ENCODE measurements at regions not wholly inside any gene's neighbourhood (a gene's known extent, or its start where the extent isn't known, plus 50 kb on each side); places are given as distances from the start of the nearest gene placed in this dataset.
"Not testable (repeated sequence)": the region's sequence is repeated elsewhere in the genome, so short reads cannot be mapped to it uniquely, and the experiment has no call there.

DNA sequence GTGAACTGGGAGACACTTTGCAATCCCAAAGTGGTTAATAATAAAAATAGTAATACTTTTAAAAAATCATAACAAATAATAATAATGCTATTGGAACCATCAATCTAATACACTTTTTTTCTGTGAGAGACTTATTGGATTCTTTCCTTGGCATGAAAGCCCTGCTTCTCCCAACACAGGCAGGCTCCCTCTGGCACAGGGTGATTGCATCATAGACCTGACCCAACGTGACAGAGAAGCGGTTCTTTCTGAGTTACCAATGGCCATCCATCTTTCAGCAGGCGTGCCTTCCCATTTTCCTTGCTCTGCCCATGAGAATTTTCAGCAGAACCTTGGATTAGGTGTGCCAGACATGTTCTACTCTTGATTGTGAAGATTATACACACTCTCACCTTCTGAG, 242.6 kb upstream of the PLGLB2 start:
- not testable (repeated sequence) for DNase-seq (ENCODE audit: low read depth in 1 of 2, low spot score in 1 of 2)

DNA sequence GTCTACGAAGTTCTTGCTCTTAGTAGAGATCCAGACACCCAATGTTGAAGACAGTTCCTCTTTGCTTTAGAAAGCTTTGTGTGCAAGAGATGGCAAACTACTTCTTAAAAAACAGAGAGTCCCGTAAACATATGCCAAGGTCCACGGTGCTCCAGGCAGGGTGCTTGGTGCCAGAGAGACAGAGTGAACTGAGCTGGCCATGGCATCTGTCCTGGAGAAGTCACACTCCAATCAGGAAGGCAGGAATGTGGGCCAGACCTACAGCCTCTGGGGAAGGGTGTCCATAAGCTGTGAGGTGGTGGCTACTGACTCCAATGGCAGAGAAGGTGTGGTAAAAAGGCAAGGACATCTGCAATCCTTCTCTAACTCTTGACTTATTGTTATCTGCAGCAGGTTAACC, 242.0 kb upstream of the PLGLB2 start:
- DNase-seq (ENCODE audit: low read depth in 1 of 2, low spot score in 1 of 2), result not testable (repeated sequence)

DNA sequence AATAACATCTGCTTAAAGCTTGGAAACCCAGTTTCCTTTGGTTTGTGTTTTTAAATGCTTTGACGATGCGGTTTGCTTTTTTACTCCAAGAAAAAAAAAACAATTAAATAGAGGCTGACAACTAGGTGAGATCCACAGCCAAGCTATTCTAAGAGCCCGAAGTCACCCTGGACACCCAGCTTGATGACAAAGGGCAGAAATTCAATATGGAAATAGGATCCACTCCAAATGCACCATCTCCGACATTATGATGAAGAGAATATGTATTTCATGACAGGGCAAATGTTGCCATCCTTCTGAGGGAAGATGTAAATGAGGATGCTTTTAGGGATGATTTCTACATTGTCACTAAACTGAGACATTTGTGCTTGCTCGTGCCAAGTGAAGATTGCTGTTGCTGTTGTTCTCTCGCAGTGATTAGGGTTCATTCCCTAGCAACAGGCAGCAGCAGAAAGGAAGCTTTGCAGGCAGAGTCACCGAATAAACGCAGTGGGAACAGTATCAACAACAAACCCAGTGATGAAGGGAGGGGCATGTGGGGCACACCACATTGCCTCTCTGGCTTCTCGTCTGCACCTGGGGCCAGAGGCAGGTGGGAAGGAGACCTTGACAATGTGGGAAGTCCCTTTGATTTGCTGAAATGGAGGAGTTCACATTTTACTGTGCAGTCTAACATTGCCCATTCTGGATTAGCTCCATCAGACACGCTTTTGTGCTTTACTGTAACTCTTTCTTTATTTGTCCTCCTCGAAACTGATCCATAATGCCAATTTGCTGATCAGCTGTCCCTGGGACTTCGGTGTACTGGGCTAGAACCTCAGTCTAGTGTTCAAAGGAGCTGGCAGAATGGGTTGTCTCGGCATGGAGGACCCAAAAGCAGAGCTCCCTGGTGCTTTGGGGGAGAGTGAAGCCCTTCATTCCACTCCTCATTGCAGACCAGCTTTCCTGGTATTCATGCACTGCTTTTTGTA, 240.2 kb upstream of the PLGLB2 start:
- DNase-seq (ENCODE audit: low read depth in 1 of 2, low spot score in 1 of 2), result not testable (repeated sequence)

DNA sequence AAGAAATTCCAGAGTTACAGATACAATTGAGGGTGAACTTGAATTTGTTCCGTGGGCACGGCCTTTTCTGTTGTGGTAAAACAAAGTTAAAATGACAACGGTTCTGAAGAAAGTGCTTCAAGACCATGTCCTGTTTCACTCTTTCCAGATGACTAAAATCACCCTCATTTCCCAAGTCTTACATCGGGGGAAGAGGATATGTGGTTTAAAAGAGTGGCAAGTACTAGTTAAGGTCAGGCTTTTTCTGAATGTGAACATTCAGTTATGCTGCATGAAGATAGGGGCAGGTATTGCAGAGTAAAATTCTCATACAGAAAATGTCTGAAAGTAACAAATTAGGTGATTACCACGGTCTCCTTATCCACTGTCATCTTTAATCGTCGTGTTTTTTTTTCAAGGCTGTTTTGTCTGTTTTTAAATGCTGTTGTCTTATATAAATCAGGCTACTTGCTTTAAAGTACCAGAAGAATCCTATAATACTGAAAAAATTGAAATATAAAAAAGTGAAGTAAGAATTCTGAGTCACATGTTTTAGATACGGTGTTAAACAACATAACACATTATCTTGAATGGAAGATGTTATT, 236.6 kb upstream of the PLGLB2 start:
- DNase-seq (ENCODE audit: low read depth in 1 of 2, low spot score in 1 of 2), result not testable (repeated sequence)

DNA sequence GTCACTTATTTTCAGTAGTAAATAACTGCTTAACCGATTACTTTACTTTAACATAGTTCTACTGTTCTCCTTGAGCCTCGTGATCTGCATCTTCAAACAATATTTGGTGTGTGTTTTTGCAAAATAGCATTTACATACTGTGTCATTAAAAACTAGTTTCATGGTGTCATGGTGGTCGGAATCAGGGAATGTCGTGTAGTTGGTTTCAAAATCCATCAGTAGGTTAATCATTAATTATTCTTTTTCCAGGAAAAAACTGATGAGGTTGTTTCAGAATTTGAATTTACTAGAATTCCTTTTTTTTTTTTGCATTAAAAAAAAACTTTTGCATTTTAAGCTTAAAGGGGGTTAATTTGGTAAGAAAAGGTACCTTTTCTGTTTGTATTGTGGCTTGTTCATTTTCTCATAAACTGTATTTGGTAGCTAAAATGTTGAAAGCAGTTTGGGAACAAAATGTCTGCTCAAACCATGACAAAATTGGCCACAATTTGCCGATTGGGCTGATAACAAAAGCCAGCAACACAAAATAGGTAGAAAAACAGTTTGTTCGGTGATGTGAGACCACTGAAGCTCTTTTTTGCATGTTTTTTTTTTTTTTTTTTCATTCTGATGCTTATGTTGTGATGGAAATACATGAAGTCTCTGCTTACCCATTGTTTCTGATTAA, 234.9 kb upstream of the PLGLB2 start:
- DNase-seq (ENCODE audit: low read depth in 1 of 2, low spot score in 1 of 2), result not testable (repeated sequence)

DNA sequence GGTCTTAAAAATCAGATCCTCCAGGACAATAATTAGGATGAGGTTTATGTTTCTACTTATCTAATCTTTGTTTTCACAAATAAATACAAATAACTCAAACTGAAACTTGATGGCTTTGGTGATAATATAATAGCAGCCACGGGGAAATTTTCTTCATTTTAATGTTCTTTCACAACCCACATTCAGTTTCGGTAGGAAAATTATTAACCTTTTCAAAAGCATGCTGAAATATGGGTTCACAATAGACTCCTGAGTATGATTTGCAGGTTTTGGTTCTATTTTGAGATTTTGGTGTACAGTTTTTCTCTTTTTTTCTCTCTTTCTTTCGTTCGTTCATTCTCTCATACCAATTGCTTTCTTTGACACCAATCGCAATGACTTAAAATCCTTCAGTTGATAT, 233.9 kb upstream of the PLGLB2 start:
- DNase-seq (ENCODE audit: low read depth in 1 of 2, low spot score in 1 of 2), result not testable (repeated sequence)

DNA sequence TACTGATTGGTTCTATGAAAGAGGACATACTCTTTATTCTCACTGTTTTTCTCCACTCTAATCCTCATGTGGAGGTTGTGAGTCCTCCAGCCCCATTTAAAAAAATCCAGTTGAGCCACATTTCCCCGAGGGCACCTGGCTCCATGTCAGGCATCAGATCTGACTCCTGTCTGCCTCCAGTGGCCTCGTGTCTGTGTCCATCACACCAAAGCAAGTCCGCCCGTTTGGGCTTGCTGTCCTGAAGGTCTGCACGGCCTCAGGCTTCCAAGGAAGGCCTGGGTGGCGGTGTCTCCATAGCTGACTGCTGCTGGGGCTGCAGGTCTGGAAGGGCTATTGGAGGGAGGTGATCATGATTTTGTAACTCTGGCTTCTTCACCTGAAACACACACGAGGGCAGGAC, 233.4 kb upstream of the PLGLB2 start:
- not testable (repeated sequence) for DNase-seq (ENCODE audit: low read depth in 1 of 2, low spot score in 1 of 2)

DNA sequence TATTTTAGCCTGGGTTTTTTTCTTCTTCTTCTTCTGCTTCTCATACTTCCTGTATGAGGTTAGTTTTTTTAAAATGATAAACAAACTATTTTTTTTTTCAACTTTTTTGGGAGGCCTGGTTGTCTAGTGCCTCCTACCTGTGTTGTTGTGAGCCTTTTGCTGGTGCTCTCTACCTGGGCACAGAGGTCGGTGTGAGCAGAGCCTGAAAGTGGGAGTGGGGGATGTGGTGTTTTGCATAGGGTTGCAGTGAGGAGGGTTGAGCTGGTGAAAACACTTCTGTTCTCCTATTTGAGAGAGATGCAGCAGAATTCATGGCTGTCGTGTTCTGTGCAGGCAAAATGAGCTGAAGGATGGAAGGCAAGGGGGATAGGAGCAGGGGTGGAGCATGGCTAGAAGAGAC, 232.7 kb upstream of the PLGLB2 start:
- DNase-seq (ENCODE audit: low read depth in 1 of 2, low spot score in 1 of 2), result not testable (repeated sequence)

DNA sequence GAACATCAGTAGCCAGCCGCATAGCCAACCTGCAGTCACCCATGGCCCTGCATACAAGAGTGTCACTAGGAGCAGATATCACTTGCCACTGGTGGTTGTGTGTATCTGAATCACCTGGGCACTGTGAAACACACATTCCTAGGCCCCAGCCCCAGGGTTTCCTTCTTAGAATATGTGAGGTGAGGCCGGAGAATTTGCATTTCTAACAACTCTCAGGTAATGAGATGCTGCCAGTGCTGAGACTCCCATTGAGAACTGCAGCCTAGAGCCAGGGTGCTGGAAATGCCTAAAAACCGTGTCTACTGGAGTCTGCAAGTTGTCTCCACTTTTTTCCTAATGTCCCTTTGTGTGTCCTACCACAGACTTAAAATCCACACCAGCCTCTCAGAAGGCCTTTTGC, 232.0 kb upstream of the PLGLB2 start:
- not testable (repeated sequence) for DNase-seq (ENCODE audit: low read depth in 1 of 2, low spot score in 1 of 2)

DNA sequence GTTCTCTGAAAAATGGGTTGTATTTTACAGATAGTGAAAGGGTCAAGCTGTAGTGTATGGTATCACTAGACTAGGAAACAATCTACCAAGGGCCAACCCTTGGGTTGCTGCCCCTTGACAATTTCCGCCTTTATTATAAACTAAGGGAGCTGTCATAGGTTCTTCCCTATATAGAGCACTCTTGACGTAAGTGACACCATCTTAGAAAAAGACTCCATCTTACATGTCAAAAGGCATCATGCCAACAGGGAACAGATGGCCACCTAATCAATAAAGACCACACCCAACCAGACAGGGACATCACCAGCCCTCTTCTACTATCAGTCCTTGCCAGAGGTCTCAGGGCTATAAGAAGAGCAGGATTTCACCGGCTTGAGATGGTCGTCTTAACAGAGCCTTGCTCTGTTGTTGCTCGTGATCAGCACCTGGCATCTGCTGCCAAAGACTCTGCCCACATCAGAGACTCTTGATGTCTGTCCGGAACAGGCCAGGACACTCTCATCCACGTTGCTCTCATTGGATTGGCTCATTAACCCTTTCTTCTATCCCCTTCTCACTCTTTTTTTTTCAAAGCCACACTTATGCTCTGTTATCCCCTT, 231.4 kb upstream of the PLGLB2 start:
- not testable (repeated sequence) for DNase-seq (ENCODE audit: low read depth in 1 of 2, low spot score in 1 of 2)

DNA sequence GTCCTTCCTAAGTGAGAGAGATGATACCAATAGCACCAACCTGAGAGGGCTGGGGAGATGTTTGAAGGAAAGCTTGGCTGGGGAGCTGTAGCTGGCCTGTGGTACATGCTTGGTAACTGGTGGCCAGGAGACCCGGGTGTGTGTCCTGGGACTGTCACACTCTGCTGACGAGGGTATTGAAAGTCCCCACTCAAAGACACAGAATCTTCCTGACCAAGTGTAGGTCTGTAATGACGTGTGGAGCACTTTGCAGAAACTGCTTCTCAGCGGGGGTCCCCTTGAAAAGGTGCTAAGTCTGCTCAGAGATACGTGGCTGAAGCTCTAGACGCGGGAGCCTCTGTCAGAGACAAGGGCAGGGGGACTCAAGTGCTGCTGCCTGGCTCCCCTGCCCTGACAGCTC, 230.4 kb upstream of the PLGLB2 start:
- DNase-seq (ENCODE audit: low read depth in 1 of 2, low spot score in 1 of 2), result not testable (repeated sequence)

DNA sequence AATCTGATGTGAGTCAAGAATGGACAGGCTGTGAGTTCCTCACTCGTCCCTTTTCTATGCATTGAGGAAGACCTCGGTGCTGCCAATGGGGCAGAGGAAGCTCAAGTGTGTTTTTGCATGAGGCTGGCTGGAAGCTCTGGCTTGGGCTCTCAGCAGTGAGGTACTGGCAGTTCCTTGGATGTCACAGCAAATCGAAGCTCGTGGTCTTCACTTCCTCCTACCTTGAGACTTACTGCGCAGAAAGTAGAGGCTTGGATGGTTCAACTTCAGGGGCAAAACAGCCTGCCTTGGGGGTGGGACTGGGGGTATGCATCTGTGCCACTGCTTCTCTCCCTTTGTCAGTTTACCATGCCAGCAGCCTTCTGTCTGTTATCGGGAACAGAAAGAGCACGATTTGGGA, 229.8 kb upstream of the PLGLB2 start:
- not testable (repeated sequence) for DNase-seq (ENCODE audit: low read depth in 1 of 2, low spot score in 1 of 2)

DNA sequence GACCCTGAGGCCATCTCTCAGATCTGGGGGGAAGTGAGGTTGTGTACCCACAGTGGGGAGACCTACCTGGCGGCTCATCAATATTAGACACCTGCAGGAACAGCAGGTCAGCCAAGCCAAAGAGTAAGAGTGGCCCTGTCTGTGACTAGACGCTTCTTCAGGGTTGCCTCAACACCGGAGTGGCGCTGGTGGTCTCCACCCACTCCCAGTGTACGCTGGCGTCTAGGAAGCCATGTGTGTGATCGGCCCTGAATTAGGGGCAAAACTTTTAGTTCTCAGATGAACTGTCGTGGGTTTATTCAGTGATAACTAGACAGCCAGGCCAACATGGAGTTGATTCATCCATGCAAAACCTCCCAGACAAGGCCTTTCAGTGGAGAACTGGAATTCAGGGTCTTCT, 229.3 kb upstream of the PLGLB2 start:
- not testable (repeated sequence) for DNase-seq (ENCODE audit: low read depth in 1 of 2, low spot score in 1 of 2)

DNA sequence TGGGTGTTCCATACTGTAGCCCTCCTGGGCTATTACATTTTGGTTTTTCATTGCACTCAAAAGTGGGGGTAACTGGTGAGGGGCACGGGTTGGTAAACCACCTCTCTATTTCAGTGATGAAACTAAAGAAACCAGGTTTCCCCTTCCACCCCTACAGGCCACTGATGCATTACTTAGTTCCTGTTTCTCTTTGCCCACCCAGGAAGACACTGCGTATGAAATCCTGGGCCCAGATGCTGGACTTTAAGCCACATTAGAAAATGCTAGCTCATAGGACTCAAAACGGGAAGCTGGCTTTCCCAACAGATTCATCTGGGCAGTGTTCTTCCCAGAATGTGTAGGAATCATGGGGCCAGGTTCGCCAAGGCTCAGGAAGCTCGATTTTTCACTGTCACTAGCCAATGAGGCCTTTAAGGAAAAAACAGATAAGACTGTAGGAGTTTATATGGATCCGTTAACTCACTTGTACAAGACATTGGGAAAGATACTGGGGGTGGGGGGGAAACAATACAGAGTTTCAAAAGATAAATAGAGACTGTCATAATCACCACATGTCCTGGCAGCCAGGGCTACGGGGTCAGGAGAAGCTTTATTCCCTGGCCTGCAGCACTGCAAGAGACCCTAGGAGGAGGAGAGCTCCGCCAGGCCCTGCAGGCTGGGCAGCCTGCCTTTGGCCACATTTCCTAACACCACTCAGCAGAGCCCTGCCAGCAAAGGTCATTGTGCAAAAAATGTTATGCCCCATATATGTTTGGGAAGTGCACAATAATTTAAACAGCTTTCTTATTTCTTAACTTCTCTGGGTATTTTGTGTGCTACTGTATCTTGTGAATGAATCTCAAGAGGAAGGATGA, 228.5 kb upstream of the PLGLB2 start:
- not testable (repeated sequence) for DNase-seq (ENCODE audit: low read depth in 1 of 2, low spot score in 1 of 2)

DNA sequence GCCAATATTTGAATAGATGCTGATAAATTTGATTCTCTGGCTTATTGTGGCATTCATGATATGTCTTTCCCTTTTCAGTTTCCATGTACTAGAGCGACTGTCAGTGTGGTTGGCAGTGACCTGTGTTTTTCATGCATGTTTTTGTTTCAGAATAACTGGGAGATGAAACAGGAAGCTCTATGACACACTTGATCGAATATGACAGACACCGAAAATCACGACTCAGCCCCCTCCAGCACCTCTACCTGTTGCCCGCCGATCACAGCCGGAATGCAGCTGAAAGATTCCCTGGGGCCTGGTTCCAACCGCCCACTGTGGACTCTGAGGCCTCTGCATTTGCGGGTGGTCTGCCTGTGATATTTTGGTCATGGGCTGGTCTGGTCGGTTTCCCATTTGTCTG, 226.8 kb upstream of the PLGLB2 start:
- DNase-seq (ENCODE audit: low read depth in 1 of 2, low spot score in 1 of 2), result peak in 1 of 2 donors; percentile 38

DNA sequence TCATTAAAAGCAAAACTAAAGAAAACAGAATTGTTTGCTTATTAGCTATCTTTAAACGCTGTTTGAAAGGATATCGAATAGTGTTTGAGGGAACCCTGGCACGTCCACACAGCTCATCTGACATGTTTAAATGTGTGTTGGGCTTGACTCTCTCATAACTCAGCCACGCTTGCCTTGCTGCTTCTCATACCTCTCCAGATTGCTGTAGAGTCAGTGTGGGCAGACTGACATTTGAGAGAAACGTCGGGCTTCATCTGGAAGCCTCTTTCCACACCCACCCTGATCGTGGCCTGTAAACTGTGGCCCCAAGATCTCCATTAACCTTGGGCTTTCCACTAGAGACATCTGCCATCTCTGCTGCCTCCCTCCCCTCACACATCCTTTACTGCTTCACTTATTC, 226.4 kb upstream of the PLGLB2 start:
- not testable (repeated sequence) for DNase-seq (ENCODE audit: low read depth in 1 of 2, low spot score in 1 of 2)

DNA sequence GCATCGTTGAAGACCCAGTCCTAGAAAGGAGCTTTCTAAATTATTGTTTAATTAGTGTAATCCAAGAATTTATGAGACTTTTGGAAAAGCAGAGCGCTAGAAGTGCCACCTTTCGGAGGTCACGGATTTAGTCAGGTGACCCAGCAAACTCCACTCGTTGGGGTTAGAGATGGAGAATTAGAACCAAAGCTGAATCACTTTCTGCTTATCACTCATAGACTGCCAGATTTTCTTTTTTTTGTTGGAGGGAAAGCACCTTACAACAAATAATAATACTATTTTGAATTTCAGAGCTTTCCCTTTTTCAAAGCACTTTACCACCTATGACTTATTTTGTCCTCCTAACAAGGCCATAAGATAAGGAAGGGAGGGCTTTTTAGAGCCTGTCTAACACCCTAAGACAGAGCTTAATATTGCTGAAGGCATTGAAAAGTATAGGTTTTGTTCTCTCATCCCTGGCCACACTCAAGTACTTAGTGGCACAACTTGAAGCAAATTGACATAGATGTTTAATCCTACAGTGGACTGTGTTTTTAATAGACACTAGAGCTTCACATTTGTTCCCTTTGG, 223.2 kb upstream of the PLGLB2 start:
- DNase-seq (ENCODE audit: low read depth in 1 of 2, low spot score in 1 of 2), result not testable (repeated sequence)

DNA sequence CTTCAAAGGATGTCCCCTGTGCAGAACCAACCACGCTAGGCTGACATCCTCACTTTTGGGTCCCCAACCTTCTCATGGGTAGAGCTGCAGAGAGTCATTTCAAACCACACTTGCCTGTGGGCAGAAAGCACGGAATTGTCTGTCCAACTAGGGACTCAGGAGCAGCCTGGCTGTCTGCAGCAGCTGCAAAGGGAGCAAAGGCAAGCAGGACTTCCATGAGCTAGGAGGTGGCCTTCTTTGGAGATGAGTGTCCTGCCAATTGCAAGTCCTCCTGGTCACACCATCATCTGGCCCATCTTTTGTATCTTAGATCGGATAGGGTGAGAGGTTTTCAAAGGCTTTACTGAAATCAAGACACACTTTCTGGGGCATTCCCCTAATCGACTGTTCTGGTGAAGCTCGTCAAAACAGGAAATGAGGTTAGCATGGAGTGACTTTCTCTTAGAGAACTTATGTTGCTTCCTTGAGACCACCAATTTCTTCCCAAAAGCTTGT, 222.3 kb upstream of the PLGLB2 start:
- DNase-seq (ENCODE audit: low read depth in 1 of 2, low spot score in 1 of 2), result not testable (repeated sequence)

DNA sequence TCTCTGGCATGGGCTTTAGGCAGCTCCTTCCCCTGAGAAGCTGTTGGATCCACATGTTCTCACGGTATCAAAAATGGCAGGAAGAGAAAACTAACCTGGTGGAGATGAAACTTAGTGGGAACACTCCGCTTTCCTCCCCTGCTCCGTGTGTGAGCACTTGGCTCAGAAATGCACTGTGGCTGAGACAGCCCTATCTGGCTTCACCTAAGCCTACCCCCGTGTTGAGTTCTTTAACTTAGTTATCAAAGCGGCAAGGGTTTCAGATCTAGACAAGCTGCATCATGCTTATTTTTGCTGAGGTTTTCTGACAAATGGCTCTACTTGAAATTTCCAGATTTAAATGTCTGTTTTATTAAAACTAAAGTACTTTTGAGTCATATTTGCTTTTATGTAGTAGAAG, 221.6 kb upstream of the PLGLB2 start:
- DNase-seq (ENCODE audit: low read depth in 1 of 2, low spot score in 1 of 2), result not testable (repeated sequence)

All from stimulated activated CD4-positive, alpha-beta T cell treated with anti-CD3 and anti-CD28 coated beads, Interleukin-15, amount 100 ng/mL, for 1 hour (primary cell).